IPS-20b (cell line): ENCODE measurements at regions not wholly inside any gene's neighbourhood (a gene's known extent, or its start where the extent isn't known, plus 50 kb on each side); places are given as distances from the start of the nearest gene placed in this dataset.

Experiments
- H3K27ac ChIP-seq: one replicate; pipeline ENCODE4 v1.5.1; 2013; ENCODE audit warnings: low read length
- H3K27me3 ChIP-seq: 2 replicates; pipeline ENCODE4 v1.6.1; 2013; ENCODE audit warnings: mild to moderate bottlenecking, low read length, inconsistent platforms; ENCODE audit not compliant: insufficient read depth
- H3K36me3 ChIP-seq: 2 replicates; pipeline ENCODE4 v1.6.1; 2013; ENCODE audit warnings: low read depth, mild to moderate bottlenecking, inconsistent platforms, low read length, moderate library complexity; ENCODE audit not compliant: insufficient read depth
- H3K4me1 ChIP-seq: 2 replicates; pipeline ENCODE4 v1.6.1; 2013; ENCODE audit warnings: mild to moderate bottlenecking, control low read depth, inconsistent platforms, low read length, moderate library complexity; ENCODE audit not compliant: insufficient read depth
- H3K4me3 ChIP-seq: 2 replicates; pipeline ENCODE4 v1.5.1; 2013; ENCODE audit warnings: mild to moderate bottlenecking, low read length, inconsistent platforms
- H3K9ac ChIP-seq: 2 replicates; pipeline ENCODE4 v1.6.1; 2013; ENCODE audit warnings: low read depth, mild to moderate bottlenecking, inconsistent platforms, low read length, moderate library complexity
- H3K9me3 ChIP-seq: 2 replicates; pipeline ENCODE4 v1.6.1; 2013; ENCODE audit warnings: mild to moderate bottlenecking, low read depth, low read length, inconsistent platforms; ENCODE audit not compliant: insufficient read depth

DNA sequence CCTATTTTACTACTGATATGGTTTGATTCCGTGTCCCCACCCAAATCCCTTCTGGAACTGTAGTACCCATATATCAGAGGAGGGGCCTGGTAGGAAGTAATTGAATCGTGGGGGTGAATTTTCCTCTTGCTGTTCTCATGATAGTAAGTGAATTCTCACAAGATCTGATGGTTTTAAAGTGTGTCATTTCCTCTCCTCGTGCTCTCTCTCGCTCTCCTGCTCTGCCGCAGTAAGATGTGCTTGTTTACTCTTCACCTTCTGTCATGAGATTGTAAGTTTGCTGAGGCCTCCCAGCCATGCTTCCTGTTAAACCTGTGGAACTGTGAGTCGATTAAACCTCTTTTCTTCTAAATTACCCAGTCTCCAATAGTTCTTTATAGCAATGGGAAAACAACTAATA is 81.2 kb upstream of the ZBTB20 start:
- H3K4me3 ChIP-seq = no peak overlapping the region
- H3K4me1 ChIP-seq = no peaks in the 10 kb centered on the region
- H3K9ac ChIP-seq = no peak overlapping the region
- no peaks in the 10 kb centered on the region for H3K9me3 ChIP-seq
- no peaks in the 10 kb centered on the region for H3K36me3 ChIP-seq
- H3K27ac ChIP-seq = no peak overlapping the region
- no peaks in the 10 kb centered on the region for H3K27me3 ChIP-seq

DNA sequence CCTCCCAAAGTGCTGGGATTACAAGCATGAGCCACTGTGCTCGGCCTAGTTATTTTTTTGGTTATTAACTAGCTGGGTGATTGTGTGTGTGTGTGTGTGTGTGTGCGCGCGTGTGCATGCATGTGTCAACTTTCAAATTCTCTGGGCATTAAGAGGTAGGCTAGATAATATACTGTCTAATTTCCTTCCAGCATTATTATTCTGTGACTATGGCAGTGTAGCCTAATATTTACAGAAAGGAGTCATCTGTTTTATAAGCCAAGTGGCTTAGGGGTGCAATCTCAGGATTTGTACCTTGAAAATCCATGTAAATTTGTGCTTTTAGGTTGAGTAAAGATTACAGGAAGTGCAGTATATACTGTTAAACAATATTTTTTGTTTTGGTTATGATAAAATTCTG is 85.1 kb upstream of the ZBTB20 start:
- Histone ChIP-seq H3K4me3 (no peak overlapping the region), H3K4me1 (no peaks in the 10 kb centered on the region), H3K9ac (no peak overlapping the region), H3K27ac (no peak overlapping the region), H3K27me3 (no peaks in the 10 kb centered on the region), H3K9me3 (no peaks in the 10 kb centered on the region), H3K36me3 (no peaks in the 10 kb centered on the region)

DNA sequence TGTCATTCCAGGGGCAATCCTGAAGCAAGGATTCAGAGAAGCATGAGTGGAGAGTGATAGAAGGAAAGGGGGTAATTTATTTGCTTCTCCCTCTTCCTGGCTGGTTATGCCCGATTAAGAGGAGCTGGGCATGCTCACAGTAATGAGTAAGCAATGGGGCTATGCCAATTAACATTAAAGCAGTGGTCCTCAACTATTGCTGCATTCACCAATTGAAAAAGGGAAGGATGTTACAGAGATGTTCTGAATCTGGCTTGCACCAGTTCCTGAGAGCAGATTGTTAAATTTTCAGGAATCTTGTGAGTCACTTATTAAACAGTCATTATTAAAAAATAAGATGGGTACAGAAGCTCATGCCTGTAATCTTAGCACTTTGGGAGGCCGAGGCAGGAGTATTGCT is 85.9 kb upstream of the ZBTB20 start:
- no peaks in the 10 kb centered on the region for H3K9me3 ChIP-seq
- H3K27me3 ChIP-seq = no peaks in the 10 kb centered on the region
- no peaks in the 10 kb centered on the region for H3K4me1 ChIP-seq
- no peak overlapping the region for H3K4me3 ChIP-seq
- H3K9ac ChIP-seq = no peak overlapping the region
- no peaks in the 10 kb centered on the region for H3K36me3 ChIP-seq
- no peak overlapping the region for H3K27ac ChIP-seq

DNA sequence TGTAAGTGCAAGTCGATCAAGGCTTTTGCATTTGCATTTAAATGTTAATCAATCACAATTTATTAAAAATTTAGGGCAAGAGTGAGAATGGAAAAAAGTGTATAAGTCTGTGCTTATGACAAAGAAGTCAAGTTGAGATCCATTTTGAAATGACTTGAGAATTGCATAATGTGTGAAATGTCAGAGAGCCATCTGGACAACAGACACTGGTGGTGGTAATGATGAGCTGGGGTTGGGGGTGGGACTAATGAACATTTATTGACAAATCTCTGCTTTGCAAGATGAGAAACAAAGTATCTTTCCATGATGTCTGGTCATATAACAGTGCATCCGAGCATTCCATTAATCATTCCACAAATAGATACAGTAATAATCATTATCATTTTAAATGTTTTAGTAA is 89.4 kb upstream of the ZBTB20 start:
- H3K9me3 ChIP-seq = no peaks in the 10 kb centered on the region
- H3K9ac ChIP-seq = no peak overlapping the region
- no peaks in the 10 kb centered on the region for H3K36me3 ChIP-seq
- no peaks in the 10 kb centered on the region for H3K4me1 ChIP-seq
- no peak overlapping the region for H3K27ac ChIP-seq
- H3K27me3 ChIP-seq = no peaks in the 10 kb centered on the region
- H3K4me3 ChIP-seq = no peak overlapping the region

DNA sequence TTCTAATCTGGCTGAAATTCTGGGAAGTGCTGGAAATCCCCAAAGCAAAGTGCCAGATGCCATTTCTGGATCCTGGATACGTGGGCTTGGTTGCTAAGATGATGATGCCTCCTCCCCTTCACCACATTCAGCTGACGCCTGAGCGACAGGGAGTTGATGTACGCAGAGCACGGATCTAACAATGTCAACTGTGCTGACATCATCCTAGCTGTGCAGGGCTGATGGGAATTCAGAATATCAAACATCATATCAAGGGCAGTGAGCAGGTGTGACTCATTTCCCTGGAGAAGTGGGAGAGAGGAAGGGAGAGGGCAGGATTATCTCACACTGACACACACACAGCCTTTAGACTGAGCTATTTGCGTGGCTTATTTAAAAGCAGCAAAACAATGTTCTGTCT is 92.6 kb upstream of the ZBTB20 start:
- no peaks in the 10 kb centered on the region for H3K9me3 ChIP-seq
- no peak overlapping the region for H3K27ac ChIP-seq
- H3K4me1 ChIP-seq = no peaks in the 10 kb centered on the region
- no peak overlapping the region for H3K4me3 ChIP-seq
- H3K36me3 ChIP-seq = no peaks in the 10 kb centered on the region
- H3K27me3 ChIP-seq = no peaks in the 10 kb centered on the region
- no peak overlapping the region for H3K9ac ChIP-seq

DNA sequence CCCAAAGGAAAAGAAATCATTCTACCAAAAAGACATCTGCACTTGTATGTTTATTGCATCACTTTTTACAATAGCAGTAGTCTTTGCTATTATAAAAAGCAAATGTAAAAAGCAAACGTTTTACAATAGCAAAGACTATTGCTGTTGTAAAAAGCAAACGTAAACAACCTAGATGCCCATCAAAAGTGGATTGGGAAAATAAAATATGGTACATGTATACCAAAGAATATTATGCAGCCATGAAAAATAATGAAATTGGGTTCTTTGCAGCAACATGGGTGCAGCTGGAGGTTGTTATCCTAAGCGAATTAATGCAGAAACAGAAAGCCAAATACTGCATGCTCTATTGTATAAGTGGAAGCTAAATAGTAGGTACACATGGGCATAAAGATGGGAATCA is 97.3 kb upstream of the ZBTB20 start:
- H3K27me3 ChIP-seq = no peaks in the 10 kb centered on the region
- no peak overlapping the region for H3K9ac ChIP-seq
- no peaks in the 10 kb centered on the region for H3K36me3 ChIP-seq
- no peaks in the 10 kb centered on the region for H3K4me1 ChIP-seq
- no peak overlapping the region for H3K27ac ChIP-seq
- H3K9me3 ChIP-seq = no peaks in the 10 kb centered on the region
- no peak overlapping the region for H3K4me3 ChIP-seq

DNA sequence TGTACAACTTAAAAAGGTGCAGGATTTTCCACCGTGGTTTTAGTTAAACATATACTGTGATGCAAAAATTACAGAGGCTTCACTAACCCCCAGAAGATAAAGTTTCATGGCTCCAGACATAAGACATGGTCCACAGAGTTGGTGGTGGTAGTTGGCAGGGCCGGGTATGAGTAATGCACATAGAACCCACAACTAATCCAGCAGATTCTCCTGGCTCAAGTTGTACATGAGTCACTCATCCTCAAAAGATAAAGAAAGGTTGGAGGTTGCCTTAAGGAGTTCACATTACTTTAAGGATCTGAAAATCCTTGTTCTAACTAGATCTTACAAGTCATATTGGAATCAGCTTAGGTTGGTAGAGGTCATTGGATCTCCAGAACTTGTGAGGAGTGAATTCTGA is 98.3 kb upstream of the ZBTB20 start:
- no peaks in the 10 kb centered on the region for H3K36me3 ChIP-seq
- no peaks in the 10 kb centered on the region for H3K4me1 ChIP-seq
- no peak overlapping the region for H3K27ac ChIP-seq
- no peaks in the 10 kb centered on the region for H3K27me3 ChIP-seq
- H3K9me3 ChIP-seq = no peaks in the 10 kb centered on the region
- no peak overlapping the region for H3K4me3 ChIP-seq
- H3K9ac ChIP-seq = no peak overlapping the region

DNA sequence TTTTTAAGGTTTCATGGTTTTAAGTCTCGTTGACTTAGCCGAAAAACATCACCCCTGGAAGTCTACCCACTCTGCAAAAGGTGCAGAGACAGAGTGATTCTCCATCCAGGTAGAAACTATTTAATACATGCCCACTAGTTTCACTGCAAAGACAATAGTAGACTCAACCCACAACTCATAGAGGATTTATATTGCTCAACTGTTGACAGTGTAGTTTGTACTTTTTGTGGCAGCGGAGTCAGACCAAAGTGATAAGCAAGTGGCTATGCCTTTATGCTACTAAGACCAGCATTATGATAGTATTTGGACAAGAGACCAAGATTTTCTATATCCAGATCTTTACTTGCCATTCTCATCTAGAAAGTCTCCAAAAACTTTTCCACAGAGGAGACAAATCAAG is 98.8 kb upstream of the ZBTB20 start:
- Histone ChIP-seq H3K4me1 (no peaks in the 10 kb centered on the region), H3K27ac (no peak overlapping the region), H3K9ac (no peak overlapping the region), H3K9me3 (no peaks in the 10 kb centered on the region), H3K4me3 (no peak overlapping the region), H3K27me3 (no peaks in the 10 kb centered on the region), H3K36me3 (no peaks in the 10 kb centered on the region)

DNA sequence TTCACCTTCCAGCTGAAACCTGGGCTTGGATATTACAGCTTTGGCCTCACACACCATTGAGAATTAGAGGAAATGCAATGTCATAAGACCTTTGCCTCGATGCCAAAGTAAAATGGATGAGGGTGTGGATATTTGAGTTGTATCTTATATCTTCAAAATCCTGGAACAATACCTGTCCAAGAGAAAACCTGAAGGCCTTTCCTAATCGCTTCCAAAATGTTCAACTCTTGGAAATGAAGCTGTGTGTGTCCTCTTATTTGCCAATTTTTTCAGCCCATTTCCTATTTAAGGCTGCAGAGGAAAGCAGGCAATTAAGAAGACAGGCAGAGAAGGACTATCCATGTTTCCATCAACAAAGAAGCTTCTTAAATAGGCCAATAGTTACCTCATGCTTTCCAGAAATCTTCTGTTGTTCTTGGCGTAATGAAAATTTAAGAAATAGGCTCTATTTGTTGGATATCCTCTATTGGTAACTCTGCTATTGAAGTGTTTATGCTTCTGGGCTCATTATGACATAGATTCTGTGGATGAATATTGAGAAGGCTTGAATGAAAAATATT is 99.5 kb upstream of the ZBTB20 start:
- H3K4me1 ChIP-seq = no peaks in the 10 kb centered on the region
- no peak overlapping the region for H3K4me3 ChIP-seq

DNA sequence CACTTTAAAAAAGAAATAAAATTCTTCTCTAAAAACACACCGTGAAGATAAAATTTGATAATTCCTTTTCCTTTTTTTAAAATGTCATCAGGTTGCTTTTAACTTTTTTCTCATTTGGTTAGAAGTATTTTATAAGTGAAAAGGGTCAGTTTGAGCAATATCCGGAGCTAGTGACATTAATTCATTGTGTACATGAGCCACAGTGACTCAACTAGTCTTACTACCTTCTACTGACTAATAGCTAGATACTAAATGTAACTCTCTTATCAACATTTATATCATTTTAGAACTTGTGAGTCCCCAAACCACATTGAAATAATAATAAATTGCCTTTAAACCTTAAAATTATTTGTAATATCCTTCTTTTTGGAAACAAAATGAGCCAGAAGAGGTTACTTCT is 101.2 kb upstream of the ZBTB20 start:
- no peak overlapping the region for H3K27ac ChIP-seq
- H3K27me3 ChIP-seq = no peaks in the 10 kb centered on the region
- H3K9me3 ChIP-seq = no peaks in the 10 kb centered on the region
- H3K36me3 ChIP-seq = no peaks in the 10 kb centered on the region
- H3K9ac ChIP-seq = no peak overlapping the region
- H3K4me1 ChIP-seq = no peaks in the 10 kb centered on the region
- H3K4me3 ChIP-seq = no peak overlapping the region

More for the DNA sequence above, 99.5 kb upstream of the ZBTB20 start:
- no peaks in the 10 kb centered on the region for H3K9me3 ChIP-seq
- H3K9ac ChIP-seq = no peak overlapping the region
- no peak overlapping the region for H3K27ac ChIP-seq
- no peaks in the 10 kb centered on the region for H3K27me3 ChIP-seq
- no peaks in the 10 kb centered on the region for H3K36me3 ChIP-seq

DNA sequence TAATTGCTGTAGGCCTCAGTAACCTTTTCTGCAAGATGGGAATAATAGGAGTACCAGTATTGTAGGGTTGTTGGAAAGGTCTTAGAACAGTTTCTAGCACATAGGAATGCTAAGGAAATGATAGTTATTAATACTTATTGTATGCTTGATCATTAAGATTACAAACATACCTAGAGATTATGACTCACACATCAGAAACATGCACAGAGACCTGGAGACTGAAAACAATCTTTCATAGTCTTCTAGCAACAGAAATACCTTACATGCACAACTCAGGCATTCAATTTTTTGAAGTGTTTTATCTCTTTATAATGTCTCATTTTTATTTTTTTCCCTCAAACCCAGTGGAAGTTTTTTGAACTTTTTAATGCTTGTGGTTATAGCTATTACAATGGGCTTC is 104.4 kb upstream of the ZBTB20 start:
- no peaks in the 10 kb centered on the region for H3K9me3 ChIP-seq
- H3K9ac ChIP-seq = no peak overlapping the region
- H3K4me3 ChIP-seq = no peak overlapping the region
- no peaks in the 10 kb centered on the region for H3K4me1 ChIP-seq
- H3K27ac ChIP-seq = no peak overlapping the region
- H3K36me3 ChIP-seq = no peaks in the 10 kb centered on the region
- H3K27me3 ChIP-seq = no peaks in the 10 kb centered on the region

DNA sequence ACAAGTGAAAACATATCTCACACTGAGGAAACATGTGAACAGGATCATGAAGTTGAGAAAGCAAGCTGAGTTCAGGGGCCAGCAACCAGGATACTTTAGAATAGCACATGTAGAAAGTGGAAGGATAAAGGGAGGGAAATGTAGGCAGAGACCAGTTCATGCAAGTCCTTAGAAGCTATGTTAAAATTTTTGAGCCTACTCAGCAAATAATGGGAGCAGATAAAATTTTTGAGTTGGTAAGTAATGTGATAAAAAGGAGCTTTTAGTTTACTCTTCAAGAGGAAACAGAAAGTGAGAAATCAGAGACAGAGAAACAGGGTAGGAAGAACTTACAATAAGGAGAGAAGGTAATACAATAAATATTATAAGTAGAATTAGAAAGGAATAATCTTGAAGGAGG is 105.6 kb upstream of the ZBTB20 start:
- Histone ChIP-seq H3K4me3 (no peak overlapping the region), H3K9me3 (no peaks in the 10 kb centered on the region), H3K36me3 (no peaks in the 10 kb centered on the region), H3K9ac (no peak overlapping the region), H3K27ac (no peak overlapping the region), H3K27me3 (no peaks in the 10 kb centered on the region), H3K4me1 (no peaks in the 10 kb centered on the region)
